ENCODE measurements at regions not wholly inside any gene's neighbourhood (a gene's known extent, or its start where the extent isn't known, plus 50 kb on each side); places are given as distances from the start of the nearest gene placed in this dataset.

GRCh38 chrX:22944945-22945344, 54.8 kb upstream of the DDX53 start:
- intact Hi-C loops (cut with micrococcal nuclease): no loop called here
- DNase-seq: no peak
- no peak overlapping the region for H3K27ac Mint-ChIP-seq
- no peaks in the 10 kb centered on the region for H3K27me3 Mint-ChIP-seq
- H3K36me3 Mint-ChIP-seq: no peaks in the 10 kb centered on the region
- H3K4me1 Mint-ChIP-seq (ENCODE audit: low read depth): no peaks in the 10 kb centered on the region
- ChIA-PET POLR2A (no interaction called here), CTCF (no interaction called here)
- no peaks in the 10 kb centered on the region for H3K9me3 Mint-ChIP-seq
- H3K4me3 Mint-ChIP-seq: no peak overlapping the region

All from activated CD4-positive, alpha-beta memory T cell treated with anti-CD3 and anti-CD28 coated beads for 36 hours (primary cell).